HCT116 (cell line): ENCODE measurements at regions not wholly inside any gene's neighbourhood (a gene's known extent, or its start where the extent isn't known, plus 50 kb on each side); places are given as distances from the start of the nearest gene placed in this dataset.

ENCODE experiments used
- ATAC-seq: fragments of 200-7000 bp; cut with Tn5 transposase; 2 replicates; pipeline ENCODE4 v1.9.1; 2020; ENCODE audit warnings: mild to moderate bottlenecking, moderate library complexity
- BruUV-seq: library from RNA; stranded (reverse); fragments of 400-500 nt; replicated peaks from 2 replicates; lab custom pipeline; 2021; lab: Mats Ljungman, UMichigan
- CTCF ChIA-PET: fragments of 300-600 bp; sonication (Branson Sonifier 250); formaldehyde crosslinking; loops from one replicate; lab custom pipeline; 2021; ENCODE audit warnings: antibody characterized with exemption; lab: Charles Lee
- POLR2A ChIA-PET: fragments of 300-600, 350-600 bp; sonication (Branson Sonifier 250); formaldehyde crosslinking; loops from one replicate; lab custom pipeline; 2021; ENCODE audit warnings: antibody characterized with exemption; lab: Charles Lee
- RAD21 ChIA-PET, 2 experiments: fragments of 300-600 bp; sonication (Branson Sonifier 250); formaldehyde crosslinking; loops; one replicate each; lab custom pipeline; 2023; ENCODE audit warnings: low total read pairs in 2 of 2; ENCODE audit not compliant: uncharacterized antibody in 2 of 2, unreplicated experiment in 2 of 2, low non-redundant PET in 1 of 2; lab: Charles Lee
- DNase-seq: peaks from one replicate; pipeline ENCODE4 v3.0.0-alpha.2; 2010; ENCODE audit warnings: low read depth, low spot score
- H2AFZ ChIP-seq: fragments of 200-600 bp; shearing (Covaris generic), sonication (generic); 2 replicates; pipeline ENCODE4 v1.6.1; 2017; ENCODE audit warnings: low read depth, mixed run types, mixed read lengths, antibody characterized with exemption, low read length; ENCODE audit not compliant: poor library complexity, severe bottlenecking
- H3K27ac ChIP-seq: 2 replicates; pipeline ENCODE4 v1.5.1; 2012; ENCODE audit warnings: low read depth, low read length
- H3K27me3 ChIP-seq: fragments of 200-600 bp; sonication (generic); 2 replicates; pipeline ENCODE4 v1.6.1; 2016; ENCODE audit warnings: mixed run types, low read length, mixed read lengths; ENCODE audit not compliant: insufficient read depth
- H3K36me3 ChIP-seq, 2 experiments: fragments of 200-500 bp in 1 of 2; fragments of 200-600 bp in 1 of 2; sonication (Bioruptor generic) in 1 of 2; sonication (generic) in 1 of 2; 2 replicates each; pipeline versions ENCODE4 v1.5.1 to v1.6.1; 2014 to 2016; ENCODE audit warnings: low read length in 2 of 2, inconsistent platforms in 1 of 2, mixed read lengths in 1 of 2, mixed run types in 1 of 2; ENCODE audit not compliant: insufficient read depth in 2 of 2, control insufficient read depth in 1 of 2
- H3K4me1 ChIP-seq, 2 experiments: fragments of 200-600 bp in 1 of 2; sonication (generic) in 1 of 2; 2 replicates each; pipeline versions ENCODE4 v1.5.1 to v1.6.1; 2012 to 2017; ENCODE audit warnings: low read length in 2 of 2, inconsistent platforms in 1 of 2, mild to moderate bottlenecking in 1 of 2, mixed read lengths in 1 of 2, mixed run types in 1 of 2, moderate library complexity in 1 of 2; ENCODE audit not compliant: insufficient read depth in 2 of 2, control insufficient read depth in 1 of 2
- H3K4me2 ChIP-seq: fragments of 200-600 bp; sonication (generic); 2 replicates; pipeline ENCODE4 v1.6.1; 2017; ENCODE audit warnings: mixed run types, low read length, mixed read lengths
- H3K4me3 ChIP-seq, 2 experiments: fragments of 200-600 bp in 1 of 2; sonication (generic) in 1 of 2; replicated peaks in 1 of 2; 2 replicates each; pipeline ENCODE4 v1.5.1; 2011 to 2016; ENCODE audit warnings: low read length in 2 of 2, control low read depth in 1 of 2, low read depth in 1 of 2, mild to moderate bottlenecking in 1 of 2, mixed read lengths in 1 of 2, mixed run types in 1 of 2
- H3K79me2 ChIP-seq: fragments of 200-600 bp; sonication (generic); 2 replicates; pipeline ENCODE4 v1.6.1; 2017; ENCODE audit warnings: mild to moderate bottlenecking, mixed run types, low read length, moderate library complexity, mixed read lengths; ENCODE audit not compliant: insufficient read depth
- H3K9ac ChIP-seq: fragments of 200-600 bp; sonication (generic); 2 replicates; pipeline ENCODE4 v1.6.1; 2016; ENCODE audit warnings: low read length, mixed read lengths
- H3K9me2 ChIP-seq: fragments of 200-600 bp; sonication (generic), shearing (Covaris generic); 2 replicates; pipeline ENCODE4 v1.6.1; 2017; ENCODE audit warnings: mixed run types, mild to moderate bottlenecking, moderate library complexity; ENCODE audit not compliant: insufficient read depth
- H3K9me3 ChIP-seq, 2 experiments: fragments of 200-500 bp in 1 of 2; fragments of 200-600 bp in 1 of 2; sonication (Bioruptor generic) in 1 of 2; sonication (generic) in 1 of 2; 2 replicates each; pipeline ENCODE4 v1.6.1; 2014 to 2017; ENCODE audit warnings: low read length in 2 of 2, mixed read lengths in 2 of 2, inconsistent platforms in 1 of 2, low read depth in 1 of 2, mild to moderate bottlenecking in 1 of 2, mixed run types in 1 of 2, moderate library complexity in 1 of 2; ENCODE audit not compliant: control insufficient read depth in 1 of 2, insufficient read depth in 1 of 2
- H4K20me1 ChIP-seq: fragments of 200-600 bp; sonication (generic), shearing (Covaris generic); 2 replicates; pipeline ENCODE4 v1.6.1; 2017; ENCODE audit warnings: mixed run types, mild to moderate bottlenecking, moderate library complexity; ENCODE audit not compliant: insufficient read depth
- ATF3 ChIP-seq: IDR thresholded peaks from 2 replicates; pipeline ENCODE4 v1.6.1; 2012
- CEBPB ChIP-seq: IDR thresholded peaks from 2 replicates; pipeline ENCODE4 v1.6.1; 2012; ENCODE audit warnings: low read depth
- CTCF ChIP-seq, 3 experiments: fragments of 200-600 bp in 1 of 3; sonication (generic) in 1 of 3; IDR thresholded peaks in 2 of 3; conservative IDR thresholded peaks in 1 of 3; 2 replicates each; pipeline ENCODE4 v1.5.1; 2012 to 2017; ENCODE audit warnings: low read depth in 2 of 3, low read length in 2 of 3, antibody characterized with exemption in 1 of 3, borderline replicate concordance in 1 of 3, control low read depth in 1 of 3, mild to moderate bottlenecking in 1 of 3, mixed read lengths in 1 of 3, mixed run types in 1 of 3, moderate library complexity in 1 of 3; ENCODE audit not compliant: insufficient read depth in 1 of 3
- EGR1 ChIP-seq: IDR thresholded peaks from 2 replicates; pipeline ENCODE4 v1.6.1; 2012; ENCODE audit warnings: low read depth
- EZH2 ChIP-seq: fragments of 200-600 bp; sonication (generic); IDR thresholded peaks from 2 replicates; pipeline ENCODE4 v1.6.1; 2017; ENCODE audit warnings: antibody characterized with exemption, mixed run types
- EZH2phosphoT487 ChIP-seq: fragments of 200-600 bp; IDR thresholded peaks from 2 replicates; pipeline ENCODE4 v1.6.1; 2018; ENCODE audit warnings: antibody characterized with exemption, borderline replicate concordance
- FOSL1 ChIP-seq: IDR thresholded peaks from 2 replicates; pipeline ENCODE4 v1.6.1; 2012; ENCODE audit warnings: low read depth
- JUND ChIP-seq: IDR thresholded peaks from 2 replicates; pipeline ENCODE4 v1.6.1; 2012
- POLR2AphosphoS5 ChIP-seq: IDR thresholded peaks from 2 replicates; pipeline ENCODE4 v1.6.1; 2011; ENCODE audit warnings: mild to moderate bottlenecking, low read depth, low read length, moderate library complexity
- RAD21 ChIP-seq: IDR thresholded peaks from 2 replicates; pipeline ENCODE4 v1.6.1; 2012; ENCODE audit warnings: low read depth, mild to moderate bottlenecking
- REST ChIP-seq: IDR thresholded peaks from 2 replicates; pipeline ENCODE4 v1.6.1; 2012; ENCODE audit warnings: low read depth
- SIN3A ChIP-seq: IDR thresholded peaks from 2 replicates; pipeline ENCODE4 v1.6.1; 2012; ENCODE audit warnings: low read depth
- SRF ChIP-seq: IDR thresholded peaks from 2 replicates; pipeline ENCODE4 v1.6.1; 2012; ENCODE audit warnings: low read depth
- ZBTB33 ChIP-seq: IDR thresholded peaks from 2 replicates; pipeline ENCODE4 v1.6.1; 2011; ENCODE audit warnings: mild to moderate bottlenecking, low read length, moderate library complexity; ENCODE audit not compliant: insufficient replicate concordance; ENCODE audit errors: extremely low read depth
- ZFX ChIP-seq: fragments of 450-650 bp; IDR thresholded peaks from 2 replicates; pipeline ENCODE4 v1.6.1; 2017
- intact Hi-C: fragments of 100-400 bp; cut with micrococcal nuclease; formaldehyde crosslinking; loops from 2 replicates; pipeline ENCODE4 v1.10.0; 2022

- Histone ChIP-seq H3K36me3 (no peaks in the 10 kb centered on the region), H3K27me3 (no peaks in the 10 kb centered on the region), H3K4me3 (no peak overlapping the region), H4K20me1 (no peaks in the 10 kb centered on the region), H3K27ac (no peak overlapping the region), H3K9me2 (no peaks in the 10 kb centered on the region), H2AFZ (no peak overlapping the region), H3K9ac (no peak overlapping the region), H3K4me1 (peaks cover 0 to 2% of the 10 kb centered on the region in 2 experiments; a peak in 1 of 4 replicates), H3K79me2 (no peaks in the 10 kb centered on the region), H3K9me3 (no peaks in the 10 kb centered on the region), H3K4me2 (no peak overlapping the region)
- no peak for TF ChIP-seq EZH2
- no peak for TF ChIP-seq ZFX
- TF ChIP-seq REST, result no peak
- no peak for TF ChIP-seq POLR2AphosphoS5
- TF ChIP-seq SIN3A, result no peak
- TF ChIP-seq SRF, result no peak
- TF ChIP-seq ATF3, result no peak
- no peak for TF ChIP-seq JUND
- no peak for TF ChIP-seq CTCF (IDR thresholded peaks at IDR 0.05 in 2 of 3, conservative IDR thresholded peaks at IDR 0.05 in 1 of 3; ENCODE audit: borderline replicate concordance in 1 of 3, insufficient read depth in 1 of 3, low read depth in 2 of 3, low read length in 2 of 3)
- no peak for TF ChIP-seq FOSL1
- no peak for TF ChIP-seq EZH2phosphoT487
- TF ChIP-seq CEBPB, result no peak
- no peak for TF ChIP-seq EGR1
- no peak for TF ChIP-seq ZBTB33
- TF ChIP-seq RAD21, result no peak
- ChIA-PET CTCF (no interaction called here), RAD21 (no interaction called here), POLR2A (no interaction called here)
- intact Hi-C loops, result no loop called here
- no peak for DNase-seq
- no peak for ATAC-seq
- BruUV-seq, result no TSS peak
Measured at GRCh38 chr2:58517881-58518280, 276.8 kb upstream of the FANCL start.
